Globus pallidus (tissue), 1 donor: ENCODE measurements at regions not wholly inside any gene's neighbourhood (a gene's known extent, or its start where the extent isn't known, plus 50 kb on each side); places are given as distances from the start of the nearest gene placed in this dataset.

Experiments used
- DNase-seq: peaks from one replicate; pipeline ENCODE4 v3.0.0-alpha.2; 2015; ENCODE audit warnings: low spot score

- DNase-seq: no peak
These were observed 1381.4 kb upstream of the CDH6 start for GRCh38 chr5:29811914-29812679.

- DNase-seq: no peak
These were observed 1387.7 kb upstream of the CDH6 start for GRCh38 chr5:29805804-29806203.

- DNase-seq: no peak
These were observed 1392.7 kb upstream of the CDH6 start for GRCh38 chr5:29800752-29801151.

GRCh38 chr5:29796013-29796412, 1397.5 kb upstream of the CDH6 start:
- DNase-seq: no peak

GRCh38 chr5:29795096-29795652, 1398.3 kb upstream of the CDH6 start:
- DNase-seq: no peak

GRCh38 chr5:29794141-29794787, 1399.2 kb upstream of the CDH6 start:
- no peak for DNase-seq

- no peak for DNase-seq
These were observed 1403.2 kb upstream of the CDH6 start for GRCh38 chr5:29790281-29790680.

GRCh38 chr5:29780401-29780800, 1413.1 kb upstream of the CDH6 start:
- no peak for DNase-seq

GRCh38 chr5:29779141-29779540, 1414.3 kb upstream of the CDH6 start:
- no peak for DNase-seq

GRCh38 chr5:29777373-29777772, 1416.1 kb upstream of the CDH6 start:
- DNase-seq: no peak

GRCh38 chr5:29770936-29771335, 1422.5 kb upstream of the CDH6 start:
- DNase-seq: no peak

GRCh38 chr5:29769474-29769873, 1424.0 kb upstream of the CDH6 start:
- no peak for DNase-seq

- DNase-seq: no peak
These were observed 1434.5 kb upstream of the CDH6 start for GRCh38 chr5:29758986-29759421.

GRCh38 chr5:29750453-29750852, 1443.0 kb upstream of the CDH6 start:
- DNase-seq: no peak

GRCh38 chr5:29744618-29745017, 1448.9 kb upstream of the CDH6 start:
- DNase-seq: no peak

GRCh38 chr5:29720954-29721353, 1472.5 kb upstream of the CDH6 start:
- DNase-seq: no peak

- no peak for DNase-seq
These were observed 1474.3 kb upstream of the CDH6 start for GRCh38 chr5:29719171-29719570.

- no peak for DNase-seq
These were observed 1478.3 kb upstream of the CDH6 start for GRCh38 chr5:29715167-29715566.

- no peak for DNase-seq
These were observed 1490.6 kb upstream of the CDH6 start for GRCh38 chr5:29702875-29703274.

- DNase-seq: no peak
These were observed 1491.9 kb upstream of the CDH6 start for GRCh38 chr5:29701600-29701999.

- peak; percentile 16 for DNase-seq
These were observed 1495.6 kb upstream of the CDH6 start for GRCh38 chr5:29697785-29698414.

GRCh38 chr5:29697278-29697677, 1496.2 kb upstream of the CDH6 start:
- DNase-seq: no peak

- no peak for DNase-seq
These were observed 1520.8 kb upstream of the CDH6 start for GRCh38 chr5:29672678-29673077.
